ENCODE measurements at regions not wholly inside any gene's neighbourhood (a gene's known extent, or its start where the extent isn't known, plus 50 kb on each side); places are given as distances from the start of the nearest gene placed in this dataset.

- no peak for TF ChIP-seq CTCF (IDR thresholded peaks at IDR 0.05)
- ATAC-seq (ENCODE audit: low FRiP score) = no peak
Measured at GRCh38 chr22:27472975-27473374, 328.6 kb downstream of the MN1 start.

DNA sequence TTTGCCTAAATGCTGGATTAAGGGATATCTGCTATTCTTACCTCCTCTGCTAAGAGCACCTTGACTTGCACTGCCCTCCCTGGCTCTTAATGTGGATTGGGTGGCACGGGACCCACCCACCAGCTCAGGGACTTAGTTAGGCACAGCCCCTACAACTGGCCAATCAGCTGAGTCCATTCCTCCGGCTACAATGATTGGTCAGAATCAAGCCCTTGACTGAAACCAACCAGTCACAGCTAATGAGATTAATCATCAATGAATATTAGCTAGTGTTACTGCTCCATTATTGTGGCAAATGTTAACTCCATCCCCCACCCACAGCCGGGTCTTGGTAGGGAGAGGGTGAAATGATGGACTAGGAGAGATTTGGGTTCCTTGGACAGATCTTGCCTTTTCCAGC lies 328.0 kb downstream of the MN1 start:
- no peak for TF ChIP-seq CTCF (IDR thresholded peaks at IDR 0.05)
- ATAC-seq (ENCODE audit: low FRiP score) = no peak
- no peak for DNase-seq (ENCODE audit: low spot score)

More at GRCh38 chr22:27472975-27473374, 328.6 kb downstream of the MN1 start:
- DNase-seq (ENCODE audit: low spot score) = no peak

- ATAC-seq (ENCODE audit: low FRiP score) = peak; percentile 65
- no peak for TF ChIP-seq CTCF (IDR thresholded peaks at IDR 0.05)
- no peak for DNase-seq (ENCODE audit: low spot score)
Measured at GRCh38 chr22:27474112-27474571, 327.4 kb downstream of the MN1 start.

GRCh38 chr22:27474711-27475547 lies 326.6 kb downstream of the MN1 start:
- ATAC-seq (ENCODE audit: low FRiP score) (peak; percentile 83), DNase-seq (ENCODE audit: low spot score) (peak; percentile 33)
- TF ChIP-seq CTCF (IDR thresholded peaks at IDR 0.05) = no peak

GRCh38 chr22:27475548-27475897 lies 326.0 kb downstream of the MN1 start:
- no peak for DNase-seq (ENCODE audit: low spot score)
- TF ChIP-seq CTCF (IDR thresholded peaks at IDR 0.05) = no peak
- ATAC-seq (ENCODE audit: low FRiP score) = peak; percentile 16

- TF ChIP-seq CTCF (IDR thresholded peaks at IDR 0.05) = no peak
- ATAC-seq (ENCODE audit: low FRiP score) (no peak), DNase-seq (ENCODE audit: low spot score) (no peak)
Measured at GRCh38 chr22:27476318-27476717, 325.2 kb downstream of the MN1 start.

GRCh38 chr22:27476729-27477128 lies 324.8 kb downstream of the MN1 start:
- ATAC-seq (ENCODE audit: low FRiP score) = peak; percentile 43
- DNase-seq (ENCODE audit: low spot score) = no peak
- TF ChIP-seq CTCF (IDR thresholded peaks at IDR 0.05) = no peak
